Endothelial cell of umbilical vein (primary cell): ENCODE measurements at regions not wholly inside any gene's neighbourhood (a gene's known extent, or its start where the extent isn't known, plus 50 kb on each side); places are given as distances from the start of the nearest gene placed in this dataset.

Experiments
- BruUV-seq: library from RNA; stranded (reverse); fragments of 400-500 nt; replicated peaks from 2 replicates; lab custom pipeline; 2021; lab: Mats Ljungman, UMichigan
- CTCF ChIA-PET: fragments of 300-600, 350-600 bp; sonication (Branson Sonifier 250); formaldehyde crosslinking; loops from one replicate; lab custom pipeline; 2021; ENCODE audit warnings: antibody characterized with exemption, inconsistent platforms; lab: Charles Lee
- POLR2A ChIA-PET: fragments of 300-600, 350-600 bp; sonication (Branson Sonifier 250); formaldehyde crosslinking; loops from one replicate; lab custom pipeline; 2021; ENCODE audit warnings: antibody characterized with exemption, inconsistent platforms; lab: Charles Lee
- DNase-seq: peaks from one replicate; pipeline ENCODE4 v3.0.0-alpha.2; 2011; ENCODE audit warnings: low read depth, low spot score
- FAIRE-seq: peaks from 2 replicates; lab custom pipeline; 2011; peaks lifted over from hg19 to GRCh38; lab: Jason Lieb, UNC
- H2AFZ ChIP-seq: 2 replicates; pipeline ENCODE4 v1.6.0; 2012; ENCODE audit warnings: low read depth, low read length, control low read depth, inconsistent platforms
- H3K27ac ChIP-seq: 2 replicates; pipeline ENCODE4 v1.5.1; 2011; ENCODE audit warnings: low read depth, mild to moderate bottlenecking, control low read depth, low read length, moderate library complexity; ENCODE audit not compliant: insufficient read depth
- H3K27me3 ChIP-seq, 2 experiments: 2 replicates each; pipeline versions ENCODE4 v1.6.0 to v1.6.1; 2011; ENCODE audit warnings: low read length in 2 of 2, mixed read lengths in 1 of 2; ENCODE audit not compliant: control insufficient read depth in 2 of 2, insufficient read depth in 2 of 2
- H3K36me3 ChIP-seq, 2 experiments: 2 replicates in 1 of 2; 3 replicates in 1 of 2; pipeline ENCODE4 v1.5.1; 2011; ENCODE audit warnings: low read length in 2 of 2, mild to moderate bottlenecking in 1 of 2, moderate library complexity in 1 of 2; ENCODE audit not compliant: control insufficient read depth in 2 of 2, insufficient read depth in 2 of 2; ENCODE audit errors: extremely low read depth in 1 of 2
- H3K4me1 ChIP-seq: 3 replicates; pipeline ENCODE4 v1.5.1; 2011; ENCODE audit warnings: mild to moderate bottlenecking, low read length; ENCODE audit not compliant: control insufficient read depth, insufficient read depth; ENCODE audit errors: extremely low read depth
- H3K4me2 ChIP-seq: 2 replicates; pipeline ENCODE4 v1.6.1; 2011; ENCODE audit warnings: low read length, control low read depth, mixed read lengths; ENCODE audit not compliant: insufficient read depth
- H3K4me3 ChIP-seq, 3 experiments: fragments of 200-600 bp in 1 of 3; sonication (generic), shearing (Covaris generic) in 1 of 3; replicated peaks in 1 of 3; 2 replicates each; pipeline ENCODE4 v1.5.1; 2011 to 2016; ENCODE audit warnings: control low read depth in 3 of 3, low read length in 3 of 3, mild to moderate bottlenecking in 2 of 3, inconsistent platforms in 1 of 3, low read depth in 1 of 3, moderate library complexity in 1 of 3; ENCODE audit not compliant: insufficient read depth in 1 of 3
- H3K79me2 ChIP-seq: 2 replicates; pipeline ENCODE4 v1.6.0; 2012; ENCODE audit warnings: low read length, inconsistent platforms; ENCODE audit not compliant: control insufficient read depth, insufficient read depth
- H3K9ac ChIP-seq: replicated peaks from 2 replicates; pipeline ENCODE3; 2011; ENCODE audit warnings: low read length, control low read depth; ENCODE audit not compliant: insufficient read depth; ENCODE audit errors: extremely low read depth
- H3K9me1 ChIP-seq: replicated peaks from 3 replicates; pipeline ENCODE4 v1.6.0; 2011; ENCODE audit warnings: mild to moderate bottlenecking, low read length; ENCODE audit not compliant: control insufficient read depth, insufficient read depth; ENCODE audit errors: extremely low read depth
- H3K9me3 ChIP-seq: replicated peaks from 2 replicates; pipeline ENCODE4 v1.5.1; 2012; ENCODE audit warnings: low read length, inconsistent platforms; ENCODE audit not compliant: control insufficient read depth, insufficient read depth
- H4K20me1 ChIP-seq: replicated peaks from 2 replicates; pipeline ENCODE3; 2011; ENCODE audit warnings: mild to moderate bottlenecking, low read length; ENCODE audit not compliant: control insufficient read depth, insufficient read depth; ENCODE audit errors: extremely low read depth
- CTCF ChIP-seq, 2 donors: IDR thresholded peaks; 1 replicate in 1 of 2; 2 replicates in 1 of 2; pipeline ENCODE4 v1.5.1; 2011; ENCODE audit warnings: low read length in 2 of 2, mild to moderate bottlenecking in 2 of 2, moderate library complexity in 2 of 2, control low read depth in 1 of 2, inconsistent platforms in 1 of 2, low read depth in 1 of 2; ENCODE audit not compliant: insufficient read depth in 1 of 2; ENCODE audit errors: extremely low read depth in 1 of 2
- EZH2 ChIP-seq: IDR thresholded peaks from 2 replicates; pipeline ENCODE4 v1.6.1; 2012; ENCODE audit warnings: borderline replicate concordance, low read depth, mild to moderate bottlenecking, moderate library complexity, low read length, inconsistent platforms; ENCODE audit not compliant: severe bottlenecking
- FOS ChIP-seq: IDR thresholded peaks from 2 replicates; pipeline ENCODE4 v1.6.1; 2011; ENCODE audit warnings: mild to moderate bottlenecking, low read length, moderate library complexity, borderline replicate concordance; ENCODE audit not compliant: insufficient read depth
- GATA2 ChIP-seq: IDR thresholded peaks from 2 replicates; pipeline ENCODE4 v1.7.0; 2011; ENCODE audit warnings: low read depth, mild to moderate bottlenecking, moderate library complexity, mixed read lengths, low read length; ENCODE audit not compliant: insufficient read length, insufficient read depth
- JUN ChIP-seq: IDR thresholded peaks from 2 replicates; pipeline ENCODE4 v1.6.1; 2011; ENCODE audit warnings: borderline replicate concordance, low read depth; ENCODE audit not compliant: insufficient read length, insufficient read depth
- MAX ChIP-seq: IDR thresholded peaks from 2 replicates; pipeline ENCODE4 v1.6.1; 2011; ENCODE audit not compliant: insufficient read depth, insufficient read length
- MYC ChIP-seq: IDR thresholded peaks from one replicate; pipeline ENCODE4 v1.6.1; 2011; ENCODE audit warnings: mild to moderate bottlenecking, low read depth, low read length
- POLR2A ChIP-seq: IDR thresholded peaks from 2 replicates; pipeline ENCODE4 v1.6.1; 2012; ENCODE audit warnings: low read depth, mild to moderate bottlenecking, control low read depth, low read length
- POLR2AphosphoS5 ChIP-seq: IDR thresholded peaks from 2 replicates; pipeline ENCODE4 v1.6.1; 2012; ENCODE audit warnings: low read depth, mild to moderate bottlenecking, control low read depth, low read length, moderate library complexity; ENCODE audit not compliant: insufficient read depth
- dilution Hi-C: fragments of 300-500 bp; cut with MboI; formaldehyde crosslinking; loops from one replicate; pipeline ENCODE4 v1.15.0; 2019; ENCODE audit warnings: low sequenced_read_pairs; ENCODE audit not compliant: extremely low pct_ligation_motif_present
- intact Hi-C: fragments of 100-400 bp; cut with micrococcal nuclease; formaldehyde crosslinking; loops from one replicate; pipeline ENCODE4 v1.10.0; 2022

GRCh38 chr6:40340957-40341356, 246.2 kb downstream of the LRFN2 start:
- DNase-seq (no peak), FAIRE-seq (no peak)
- no peak overlapping the region for H3K4me3 ChIP-seq
- intact Hi-C loops (no loop called here), dilution Hi-C loops (no loop called here)
- no peaks in the 10 kb centered on the region for H4K20me1 ChIP-seq
- H3K27me3 ChIP-seq: no peaks in the 10 kb centered on the region
- no peaks in the 10 kb centered on the region for H3K9me3 ChIP-seq
- no peaks in the 10 kb centered on the region for H3K79me2 ChIP-seq
- no peaks in the 10 kb centered on the region for H3K9me1 ChIP-seq
- ChIA-PET POLR2A (no interaction called here), CTCF (no interaction called here)
- TF ChIP-seq EZH2 (no peak), GATA2 (no peak), POLR2A (no peak), CTCF (IDR thresholded peaks at IDR 0.05; ENCODE audit: extremely low read depth in 1 of 2, insufficient read depth in 1 of 2, low read depth in 1 of 2, low read length in 2 of 2) (no peak), MYC (no peak), MAX (no peak), POLR2AphosphoS5 (no peak), FOS (no peak), JUN (no peak)
- no peaks in the 10 kb centered on the region for H3K36me3 ChIP-seq
- H3K27ac ChIP-seq: no peak overlapping the region
- BruUV-seq: no TSS peak
- no peaks in the 10 kb centered on the region for H3K4me1 ChIP-seq
- H3K4me2 ChIP-seq: no peak overlapping the region
- no peak overlapping the region for H2AFZ ChIP-seq
- no peak overlapping the region for H3K9ac ChIP-seq
